NT2/D1 (cell line): ENCODE measurements at regions not wholly inside any gene's neighbourhood (a gene's known extent, or its start where the extent isn't known, plus 50 kb on each side); places are given as distances from the start of the nearest gene placed in this dataset.

Experiments used
- DNase-seq: peaks from one replicate; pipeline ENCODE4 v3.0.0-alpha.2; 2011; ENCODE audit warnings: low read depth, low spot score
- H3K27me3 ChIP-seq: 2 replicates; pipeline ENCODE4 v1.6.0; 2011; ENCODE audit warnings: mild to moderate bottlenecking; ENCODE audit not compliant: insufficient read length, insufficient read depth
- H3K36me3 ChIP-seq: 2 replicates; pipeline ENCODE4 v1.6.1; 2011; ENCODE audit warnings: mild to moderate bottlenecking, low read length, mixed read lengths; ENCODE audit not compliant: insufficient read depth, insufficient read length
- H3K4me1 ChIP-seq: 2 replicates; pipeline ENCODE4 v1.5.1; 2011; ENCODE audit not compliant: insufficient read depth, insufficient read length
- H3K4me3 ChIP-seq: 2 replicates; pipeline ENCODE4 v1.5.1; 2011; ENCODE audit warnings: low read depth; ENCODE audit not compliant: insufficient read length
- H3K9ac ChIP-seq: 2 replicates; pipeline ENCODE4 v1.6.0; 2011; ENCODE audit warnings: low read depth; ENCODE audit not compliant: insufficient read length
- H3K9me3 ChIP-seq: 2 replicates; pipeline ENCODE4 v1.5.1; 2011; ENCODE audit warnings: mild to moderate bottlenecking, low read length; ENCODE audit not compliant: insufficient read depth
- SUZ12 ChIP-seq: IDR thresholded peaks from 2 replicates; pipeline ENCODE4 v1.6.1; 2011; ENCODE audit not compliant: insufficient read length, insufficient read depth; ENCODE audit errors: extremely low read depth
- YY1 ChIP-seq: IDR thresholded peaks from 2 replicates; pipeline ENCODE4 v1.6.1; 2011; ENCODE audit not compliant: insufficient read length, insufficient read depth
- ZNF274 ChIP-seq: IDR thresholded peaks from 2 replicates; pipeline ENCODE4 v1.6.1; 2011; ENCODE audit warnings: mild to moderate bottlenecking, low read depth, low read length

- H3K9me3 ChIP-seq: no peaks in the 10 kb centered on the region
- H3K9ac ChIP-seq: no peak overlapping the region
- TF ChIP-seq ZNF274 (no peak), YY1 (no peak), SUZ12 (no peak)
- DNase-seq: no peak
- no peak overlapping the region for H3K4me3 ChIP-seq
- no peaks in the 10 kb centered on the region for H3K36me3 ChIP-seq
- no peaks in the 10 kb centered on the region for H3K27me3 ChIP-seq
- peaks cover 5% of the 10 kb centered on the region for H3K4me1 ChIP-seq
Observed at GRCh38 chr5:144582066-144582465, 411.4 kb downstream of the KCTD16 start.

- no peaks in the 10 kb centered on the region for H3K9me3 ChIP-seq
- peaks cover 5% of the 10 kb centered on the region for H3K4me1 ChIP-seq
- H3K36me3 ChIP-seq: no peaks in the 10 kb centered on the region
- DNase-seq: no peak
- H3K9ac ChIP-seq: no peak overlapping the region
- no peak overlapping the region for H3K4me3 ChIP-seq
- TF ChIP-seq YY1 (no peak), ZNF274 (no peak), SUZ12 (no peak)
- no peaks in the 10 kb centered on the region for H3K27me3 ChIP-seq
Observed at GRCh38 chr5:144581044-144581443, 410.4 kb downstream of the KCTD16 start.

- TF ChIP-seq YY1 (no peak), SUZ12 (no peak), ZNF274 (no peak)
- Histone ChIP-seq H3K36me3 (no peaks in the 10 kb centered on the region), H3K9ac (no peak overlapping the region), H3K27me3 (no peaks in the 10 kb centered on the region), H3K4me3 (no peak overlapping the region), H3K4me1 (no peaks in the 10 kb centered on the region), H3K9me3 (no peaks in the 10 kb centered on the region)
- DNase-seq: no peak
Observed at GRCh38 chr5:144577676-144578075, 407.0 kb downstream of the KCTD16 start.

- Histone ChIP-seq H3K4me3 (no peak overlapping the region), H3K4me1 (no peaks in the 10 kb centered on the region), H3K36me3 (no peaks in the 10 kb centered on the region), H3K27me3 (no peaks in the 10 kb centered on the region), H3K9ac (no peak overlapping the region), H3K9me3 (no peaks in the 10 kb centered on the region)
- TF ChIP-seq ZNF274 (no peak), YY1 (no peak), SUZ12 (no peak)
- no peak for DNase-seq
Observed at GRCh38 chr5:144575736-144576135, 405.1 kb downstream of the KCTD16 start.

- no peaks in the 10 kb centered on the region for H3K36me3 ChIP-seq
- H3K9ac ChIP-seq: no peak overlapping the region
- H3K9me3 ChIP-seq: no peaks in the 10 kb centered on the region
- H3K27me3 ChIP-seq: no peaks in the 10 kb centered on the region
- DNase-seq: no peak
- H3K4me1 ChIP-seq: peaks cover 2% of the 10 kb centered on the region
- H3K4me3 ChIP-seq: no peak overlapping the region
- no peak for TF ChIP-seq SUZ12
- no peak for TF ChIP-seq ZNF274
- TF ChIP-seq YY1: no peak
Observed at GRCh38 chr5:144567421-144567780, 396.7 kb downstream of the KCTD16 start.

- DNase-seq: peak; percentile 23
- H3K9me3 ChIP-seq: no peaks in the 10 kb centered on the region
Observed at GRCh38 chr5:144566747-144567420, 396.2 kb downstream of the KCTD16 start.

GRCh38 chr5:144549580-144549979 lies 378.9 kb downstream of the KCTD16 start:
- H3K27me3 ChIP-seq: no peaks in the 10 kb centered on the region
- no peak for TF ChIP-seq SUZ12
- TF ChIP-seq YY1: no peak
- no peak for TF ChIP-seq ZNF274
- H3K9me3 ChIP-seq: no peaks in the 10 kb centered on the region
- H3K4me3 ChIP-seq: no peak overlapping the region
- H3K9ac ChIP-seq: no peak overlapping the region
- DNase-seq: no peak
- H3K36me3 ChIP-seq: no peaks in the 10 kb centered on the region
- no peaks in the 10 kb centered on the region for H3K4me1 ChIP-seq

More at GRCh38 chr5:144566747-144567420, 396.2 kb downstream of the KCTD16 start:
- Histone ChIP-seq H3K4me3 (no peak overlapping the region), H3K4me1 (peaks cover 2% of the 10 kb centered on the region), H3K36me3 (no peaks in the 10 kb centered on the region), H3K9ac (no peak overlapping the region), H3K27me3 (no peaks in the 10 kb centered on the region)
- TF ChIP-seq YY1 (no peak), SUZ12 (no peak), ZNF274 (no peak)

GRCh38 chr5:144548936-144549335 lies 378.3 kb downstream of the KCTD16 start:
- Histone ChIP-seq H3K27me3 (no peaks in the 10 kb centered on the region), H3K36me3 (no peaks in the 10 kb centered on the region), H3K9me3 (no peaks in the 10 kb centered on the region), H3K4me1 (no peaks in the 10 kb centered on the region), H3K9ac (no peak overlapping the region), H3K4me3 (no peak overlapping the region)
- TF ChIP-seq YY1 (no peak), SUZ12 (no peak)
- DNase-seq: no peak
